PC-9 (cell line): ENCODE measurements at regions not wholly inside any gene's neighbourhood (a gene's known extent, or its start where the extent isn't known, plus 50 kb on each side); places are given as distances from the start of the nearest gene placed in this dataset.

Source experiments
- BruUV-seq: library from RNA; stranded (reverse); fragments of 400-500 nt; replicated peaks from 2 replicates; lab custom pipeline; 2021; lab: Mats Ljungman, UMichigan
- CTCF ChIA-PET: fragments of 300-600 bp; sonication (Branson Sonifier 250); formaldehyde crosslinking; loops from one replicate; lab custom pipeline; 2022; ENCODE audit warnings: antibody characterized with exemption; lab: Charles Lee
- POLR2A ChIA-PET: fragments of 300-600 bp; sonication (Branson Sonifier 250); formaldehyde crosslinking; loops from one replicate; lab custom pipeline; 2022; ENCODE audit warnings: antibody characterized with exemption; ENCODE audit not compliant: unreplicated experiment; lab: Charles Lee
- DNase-seq, 2 experiments: peaks; one replicate each; pipeline versions ENCODE4 v3.0.0 to v3.0.0-alpha.2; 2015 to 2022; ENCODE audit warnings: mixed read lengths in 1 of 2
- H2AFZ ChIP-seq: fragments of 200-600 bp; sonication (generic); 2 replicates; pipeline ENCODE4 v1.8.1; 2017; ENCODE audit warnings: antibody characterized with exemption
- H3F3A ChIP-seq: fragments of 200-600 bp; sonication (generic); 2 replicates; pipeline ENCODE4 v1.8.1; 2017; ENCODE audit warnings: antibody characterized with exemption, mild to moderate bottlenecking, low read depth; ENCODE audit not compliant: insufficient read depth
- H3K27ac ChIP-seq: fragments of 200-600 bp; sonication (generic); 2 replicates; pipeline ENCODE4 v1.6.1; 2016; ENCODE audit warnings: mixed run types
- H3K27me3 ChIP-seq: fragments of 200-600 bp; sonication (generic); 2 replicates; pipeline ENCODE4 v1.6.1; 2016; ENCODE audit warnings: low read depth, mixed run types; ENCODE audit not compliant: insufficient read depth
- H3K36me3 ChIP-seq: fragments of 200-600 bp; sonication (generic); 2 replicates; pipeline ENCODE4 v1.6.1; 2016; ENCODE audit warnings: low read depth, mixed run types
- H3K4me1 ChIP-seq: fragments of 200-600 bp; sonication (generic); replicated peaks from 2 replicates; pipeline ENCODE4 v1.6.1; 2016; ENCODE audit warnings: mixed run types; ENCODE audit not compliant: insufficient read depth
- H3K4me2 ChIP-seq: fragments of 200-600 bp; sonication (generic); 2 replicates; pipeline ENCODE4 v1.6.1; 2017; ENCODE audit warnings: mixed run types
- H3K4me3 ChIP-seq: fragments of 200-600 bp; sonication (generic); 2 replicates; pipeline ENCODE4 v1.6.1; 2016; ENCODE audit warnings: mixed run types
- H3K79me2 ChIP-seq: fragments of 200-600 bp; sonication (generic); 2 replicates; pipeline ENCODE4 v1.6.1; 2017; ENCODE audit warnings: low read depth, mixed run types
- H3K9me2 ChIP-seq: fragments of 200-600 bp; sonication (generic); 2 replicates; pipeline ENCODE4 v1.8.1; 2017; ENCODE audit warnings: mild to moderate bottlenecking; ENCODE audit not compliant: insufficient read depth
- H3K9me3 ChIP-seq: fragments of 200-600 bp; sonication (generic); 2 replicates; pipeline ENCODE4 v1.8.1; 2016; ENCODE audit warnings: low read depth; ENCODE audit not compliant: insufficient read depth
- H4K20me1 ChIP-seq: fragments of 200-600 bp; sonication (generic); 2 replicates; pipeline ENCODE4 v1.8.1; 2017; ENCODE audit not compliant: insufficient read depth
- CTCF ChIP-seq: fragments of 200-600 bp; sonication (generic); conservative IDR thresholded peaks from 2 replicates; pipeline ENCODE4 v1.6.1; 2017; ENCODE audit warnings: mixed run types, antibody characterized with exemption, mild to moderate bottlenecking, moderate library complexity
- EZH2 ChIP-seq: fragments of 200-600 bp; sonication (generic); IDR thresholded peaks from 2 replicates; pipeline ENCODE4 v1.8.0; 2017; ENCODE audit warnings: antibody characterized with exemption, low read depth
- intact Hi-C: fragments of 100-400 bp; cut with micrococcal nuclease; formaldehyde crosslinking; loops from one replicate; pipeline ENCODE4 v1.10.0; 2022; ENCODE audit not compliant: unreplicated experiment

- Histone ChIP-seq H3K4me2 (no peak overlapping the region), H3K36me3 (no peaks in the 10 kb centered on the region), H4K20me1 (no peaks in the 10 kb centered on the region), H3F3A (peaks cover 23% of the 10 kb centered on the region), H3K79me2 (no peaks in the 10 kb centered on the region), H3K4me1 (peaks cover 29% of the 10 kb centered on the region), H3K9me3 (no peaks in the 10 kb centered on the region; the same call in 1 of the 2 replicates), H3K27ac (no peak overlapping the region), H3K4me3 (no peak overlapping the region), H3K9me2 (no peaks in the 10 kb centered on the region), H3K27me3 (no peaks in the 10 kb centered on the region), H2AFZ (no peak overlapping the region)
- CTCF ChIA-PET, result interaction anchor here (0.6 kb wide), 1 partner anchor 31 kb away, joined by 3 read pairs; no protein-coding TSS in a partner anchor
- no peak for DNase-seq
- BruUV-seq, result no TSS peak
- intact Hi-C loops, result no loop called here
- POLR2A ChIA-PET, result no interaction called here
- TF ChIP-seq CTCF, result no peak
- no peak for TF ChIP-seq EZH2
Measured at GRCh38 chr6:113428702-113429101, 428.4 kb upstream of the MARCKS start.

- peaks cover 34% of the 10 kb centered on the region for H3F3A ChIP-seq
- no TSS peak for BruUV-seq
- peak overlapping the region; percentile 87 for H3K27ac ChIP-seq
- H3K4me1 ChIP-seq, result peaks cover 48% of the 10 kb centered on the region
- DNase-seq, result peak in 1 of 2 experiments; percentile 94
- POLR2A ChIA-PET, result interaction anchor here (0.7 kb wide), 1 partner anchor 40 kb away, joined by 6 read pairs; no protein-coding TSS in a partner anchor
- peak overlapping the region; percentile 61 for H3K4me2 ChIP-seq
- no peaks in the 10 kb centered on the region; the same call in 1 of the 2 replicates for H3K36me3 ChIP-seq
- peaks cover 8% of the 10 kb centered on the region; the same call in 1 of the 2 replicates for H3K9me3 ChIP-seq
- CTCF ChIA-PET, result no interaction called here
- peak overlapping the region; percentile 16; the same call in 1 of the 2 replicates for H3K4me3 ChIP-seq
- no peak for TF ChIP-seq CTCF
- TF ChIP-seq EZH2, result no peak
- H3K9me2 ChIP-seq, result no peaks in the 10 kb centered on the region
- intact Hi-C loops, result loop anchor here (1.0 to 5.0 kb wide), 4 partner anchors 70 to 426 kb away; no protein-coding TSS in a partner anchor
- no peaks in the 10 kb centered on the region for H4K20me1 ChIP-seq
- H3K79me2 ChIP-seq, result no peaks in the 10 kb centered on the region
- no peaks in the 10 kb centered on the region for H3K27me3 ChIP-seq
- no peak overlapping the region for H2AFZ ChIP-seq
Measured at GRCh38 chr6:113432521-113433334, 424.4 kb upstream of the MARCKS start.

- no TSS peak for BruUV-seq
- peaks cover 34% of the 10 kb centered on the region for H3F3A ChIP-seq
- intact Hi-C loops, result loop anchor here (1.0 to 5.0 kb wide), 4 partner anchors 71 to 425 kb away; no protein-coding TSS in a partner anchor
- CTCF ChIA-PET, result no interaction called here
- no peak for TF ChIP-seq EZH2
- no peak for TF ChIP-seq CTCF
- H3K4me2 ChIP-seq, result peak overlapping the region; percentile 61
- H3K4me3 ChIP-seq, result peak overlapping the region; percentile 16; the same call in 1 of the 2 replicates
- peak overlapping the region; percentile 87 for H3K27ac ChIP-seq
- peak; percentile 61 to 99 for DNase-seq
- H4K20me1 ChIP-seq, result no peaks in the 10 kb centered on the region
- no peaks in the 10 kb centered on the region; the same call in 1 of the 2 replicates for H3K36me3 ChIP-seq
- no peaks in the 10 kb centered on the region for H3K79me2 ChIP-seq
- H3K9me3 ChIP-seq, result peaks cover 8% of the 10 kb centered on the region; the same call in 1 of the 2 replicates
- H3K4me1 ChIP-seq, result peaks cover 48% of the 10 kb centered on the region
- no peaks in the 10 kb centered on the region for H3K27me3 ChIP-seq
- 0 out of 2 replicates have a peak overlapping the region, but pooled peaks have one; percentile 23 for H2AFZ ChIP-seq
- no peaks in the 10 kb centered on the region for H3K9me2 ChIP-seq
- POLR2A ChIA-PET, result interaction anchor here (0.7 kb wide), 1 partner anchor 39 kb away, joined by 6 read pairs; no protein-coding TSS in a partner anchor
Measured at GRCh38 chr6:113433335-113433991, 423.7 kb upstream of the MARCKS start.
